ENCODE measurements at regions not wholly inside any gene's neighbourhood (a gene's known extent, or its start where the extent isn't known, plus 50 kb on each side); places are given as distances from the start of the nearest gene placed in this dataset.

GRCh38 chr2:128490321-128490720, 171.7 kb upstream of the HS6ST1 start:
- TF ChIP-seq CTCF (IDR thresholded peaks at IDR 0.05) = no peak
- TF ChIP-seq POLR2A (IDR thresholded peaks at IDR 0.05) = no peak

Measured in lower leg skin (tissue), 3 donors.